Activated CD4-positive, alpha-beta T cell treated with anti-CD3 and anti-CD28 coated beads for 48 hours (primary cell): ENCODE measurements at regions not wholly inside any gene's neighbourhood (a gene's known extent, or its start where the extent isn't known, plus 50 kb on each side); places are given as distances from the start of the nearest gene placed in this dataset.
"Not testable (repeated sequence)": the region's sequence is repeated elsewhere in the genome, so short reads cannot be mapped to it uniquely, and the experiment has no call there.

Experiments
- DNase-seq: peaks from one replicate; pipeline ENCODE4 v3.0.0-alpha.2; 2020

DNA sequence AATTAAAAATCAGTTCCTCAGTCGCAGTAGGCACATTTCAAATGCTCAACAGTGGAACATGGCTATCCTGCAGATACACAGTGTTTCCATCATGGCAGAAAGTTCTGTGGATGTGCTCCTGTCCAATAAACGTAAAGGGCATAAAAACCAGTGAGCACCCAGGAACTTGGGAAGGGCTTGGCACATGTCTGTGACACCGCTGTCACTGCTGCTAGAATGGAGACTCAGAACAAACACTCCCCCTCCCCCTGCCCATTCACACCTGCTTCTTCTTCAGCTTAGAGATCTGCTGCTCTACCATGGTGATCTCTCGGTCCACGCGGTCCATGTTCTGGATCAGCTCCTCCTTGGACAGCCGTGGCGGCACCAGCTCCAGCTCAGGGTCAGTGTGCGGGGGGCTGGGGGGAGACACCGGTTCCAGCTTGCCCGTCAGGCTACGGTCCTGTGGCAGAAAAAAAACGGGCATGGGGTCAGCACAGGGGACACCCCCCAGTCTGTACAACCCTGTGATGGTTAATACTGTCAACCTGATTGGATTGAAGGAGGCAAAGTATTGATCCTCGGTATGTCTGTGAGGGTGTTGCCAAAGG, 94.6 kb downstream of the NCOR2 start:
- no peak for DNase-seq

DNA sequence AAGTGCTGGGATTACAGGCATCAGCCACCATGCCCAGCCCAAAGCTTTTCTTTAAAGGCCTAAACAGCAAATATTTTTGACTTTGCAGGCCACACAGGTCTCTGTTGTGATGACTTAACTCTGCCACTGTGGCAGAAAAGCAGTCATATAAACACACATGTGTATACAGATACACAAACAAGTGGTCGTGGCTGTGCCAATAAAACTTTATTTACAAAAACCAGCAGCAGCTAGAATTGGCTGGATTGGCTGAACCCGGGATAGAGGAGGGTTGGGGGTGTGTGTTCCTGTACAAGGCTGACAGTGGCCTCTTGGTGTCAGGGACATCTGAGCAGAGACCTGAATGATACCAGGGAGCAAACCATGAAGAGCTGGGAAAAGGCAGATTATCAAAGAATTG, 95.6 kb downstream of the NCOR2 start:
- DNase-seq: no peak

DNA sequence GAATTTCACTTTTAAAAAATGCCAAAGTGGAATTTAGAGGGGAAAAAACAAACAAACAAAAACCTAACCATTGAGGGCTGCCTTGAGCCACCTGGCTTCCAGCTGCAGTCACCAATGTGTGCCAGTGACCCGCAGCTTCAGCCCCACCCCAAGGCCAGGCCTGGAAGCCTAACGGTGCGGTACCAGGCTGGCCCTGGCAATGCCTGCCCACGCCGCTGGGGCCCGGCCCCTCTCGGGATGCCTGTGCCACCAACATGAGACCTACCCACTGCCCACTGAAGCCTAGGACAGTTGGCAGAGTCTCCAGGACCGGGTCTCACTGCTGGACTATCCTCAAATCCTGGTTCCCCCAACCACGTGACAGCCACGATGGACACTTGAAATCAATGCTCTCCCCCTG, 96.6 kb downstream of the NCOR2 start:
- no peak for DNase-seq

DNA sequence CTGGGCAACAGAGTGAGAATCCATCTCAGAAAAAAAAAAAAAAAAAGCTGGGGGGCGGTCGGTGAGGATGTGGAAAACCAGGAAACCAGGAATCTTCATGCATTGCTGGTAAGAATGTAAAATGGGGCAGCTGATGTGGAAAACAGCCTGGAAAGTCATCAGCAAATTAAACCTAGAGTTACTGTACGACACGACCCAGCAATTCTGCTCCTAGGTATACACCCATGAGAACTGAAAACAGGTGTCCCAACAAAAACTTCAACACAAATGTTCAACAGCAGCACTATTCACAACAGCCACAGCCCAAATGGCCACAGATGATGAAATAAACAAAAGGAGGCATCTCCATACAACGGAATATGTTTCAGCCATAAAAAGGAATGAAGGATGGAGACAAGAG, 97.3 kb downstream of the NCOR2 start:
- no peak for DNase-seq

DNA sequence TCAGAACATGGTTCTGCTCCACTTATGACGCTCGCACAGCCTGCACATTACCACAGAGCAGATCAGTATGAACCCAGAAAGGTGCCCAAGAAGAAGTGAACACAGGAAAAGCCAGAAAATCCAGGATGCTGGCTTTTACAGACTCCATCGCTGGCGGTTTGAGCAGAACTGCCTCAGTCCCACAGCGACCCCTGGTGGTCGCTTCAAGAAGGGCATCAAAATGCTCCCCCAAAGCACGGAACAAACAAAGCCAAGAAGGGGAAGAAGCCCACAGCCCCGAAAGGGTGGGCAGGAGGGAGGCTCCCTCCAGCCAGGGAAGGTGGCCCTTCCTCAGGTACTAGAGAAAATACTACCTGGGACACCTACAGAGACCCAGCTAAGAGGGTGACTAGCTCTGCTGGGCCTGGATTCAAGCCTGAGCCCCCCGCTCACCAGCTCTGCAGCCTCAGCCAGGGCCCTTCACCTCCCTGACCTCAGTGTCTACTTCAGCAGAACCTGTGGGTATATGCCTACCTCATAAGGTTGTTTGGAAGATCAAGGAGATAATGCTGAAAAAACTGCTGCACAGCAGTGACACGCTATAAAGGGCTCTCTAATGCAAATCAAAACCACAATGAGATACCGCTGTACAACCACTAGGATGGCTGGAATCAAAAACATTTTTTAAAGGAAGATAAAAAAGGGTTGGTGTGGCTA, 98.1 kb downstream of the NCOR2 start:
- DNase-seq: peak; percentile 55

DNA sequence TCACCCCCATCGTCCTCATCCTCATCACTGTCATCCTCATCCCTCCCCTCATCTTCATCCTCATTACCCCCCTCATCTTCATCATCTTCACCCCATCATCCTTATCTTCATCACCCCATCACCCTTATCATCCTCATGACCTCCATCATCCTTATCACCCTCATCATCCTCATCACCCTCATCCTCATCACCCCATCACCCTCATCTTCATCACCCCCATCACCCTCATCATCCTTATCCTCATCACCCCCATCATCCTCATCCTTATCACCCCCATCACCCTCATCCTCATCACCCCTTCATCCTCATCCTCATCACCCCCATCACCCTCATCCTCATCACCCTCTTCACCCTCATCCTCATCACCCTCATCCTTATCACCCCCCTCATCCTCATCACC, 99.9 kb downstream of the NCOR2 start:
- DNase-seq: not testable (repeated sequence)

DNA sequence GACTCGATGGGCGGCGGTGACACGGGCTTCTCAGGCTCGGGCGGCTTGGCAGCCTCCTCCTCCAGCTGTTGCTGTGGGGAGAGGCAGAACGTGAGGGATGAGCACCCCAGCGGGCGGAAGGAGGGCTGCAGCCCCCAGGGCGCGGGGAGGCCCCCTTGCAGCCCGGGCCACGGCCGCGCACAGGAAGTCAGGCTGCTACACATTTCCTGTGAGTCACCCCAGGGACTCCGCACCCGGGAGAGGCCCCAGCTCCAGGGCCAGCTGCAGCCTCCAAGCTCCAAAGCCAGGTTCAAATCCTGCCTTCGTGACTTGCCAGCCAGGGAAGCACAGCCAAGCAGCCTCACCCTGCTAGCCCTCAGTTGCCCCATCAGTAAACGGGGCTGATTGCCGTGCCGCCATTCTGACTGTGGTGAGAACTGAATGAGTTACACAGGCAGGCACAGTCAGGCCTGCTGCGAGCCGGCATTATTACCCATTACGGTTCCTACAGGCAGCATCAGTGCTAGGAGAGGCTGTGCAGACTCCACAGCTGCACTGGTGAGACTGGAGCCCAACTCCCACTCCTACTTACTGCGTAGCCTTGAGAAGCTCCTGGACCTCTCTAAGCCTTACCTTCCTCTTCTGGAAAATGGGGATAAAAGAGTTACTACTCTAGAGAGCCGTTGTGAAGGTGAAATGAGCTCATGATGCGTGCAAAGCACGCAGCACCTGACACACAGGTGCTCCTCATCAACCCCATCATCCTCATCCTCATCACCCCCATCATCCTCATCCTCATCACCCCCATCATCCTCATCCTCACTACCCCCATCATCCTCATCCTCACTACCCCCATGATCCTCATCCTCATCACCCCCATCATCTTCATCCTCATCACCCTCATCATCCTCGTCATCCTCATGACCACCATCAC, 100.9 kb downstream of the NCOR2 start:
- DNase-seq: peak; percentile 89

DNA sequence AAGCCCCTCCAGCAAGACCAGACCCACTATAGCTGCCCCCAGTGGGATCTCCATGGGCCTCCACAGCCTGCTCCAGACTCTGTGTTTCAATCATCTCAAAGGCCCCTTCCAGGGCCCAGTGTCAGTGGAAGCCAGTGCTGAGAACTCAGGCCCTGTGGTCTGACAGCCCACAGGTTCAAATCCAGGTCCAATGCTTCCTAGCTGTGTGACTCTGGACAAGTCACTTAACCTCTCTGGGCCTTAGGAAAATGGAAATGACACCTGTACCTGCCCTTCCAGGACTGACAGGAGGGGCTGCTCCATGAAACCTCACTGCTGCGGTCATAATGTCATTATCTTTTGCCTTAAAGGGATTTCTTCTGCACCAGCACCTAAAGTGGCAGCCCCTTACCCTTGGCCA, 101.9 kb downstream of the NCOR2 start:
- DNase-seq: no peak

DNA sequence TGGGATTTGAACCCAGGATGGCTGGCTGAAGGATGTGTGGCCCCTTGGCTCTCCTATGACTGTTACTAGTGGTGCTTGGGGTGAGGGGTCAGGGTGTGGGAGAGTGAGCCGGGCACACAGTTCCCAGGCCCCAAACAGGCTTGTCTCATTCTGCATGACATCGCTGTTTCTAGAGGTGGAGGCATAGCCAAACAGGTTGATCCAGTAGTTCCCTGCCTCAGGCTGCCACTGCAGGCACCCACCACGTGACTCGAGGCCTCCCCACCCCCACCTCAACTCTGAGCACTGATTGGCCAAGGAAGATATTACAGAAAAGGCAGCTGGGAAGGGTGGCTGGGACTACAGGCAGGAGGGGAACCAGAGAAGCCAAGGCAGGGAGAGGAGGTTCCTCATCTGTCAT, 102.6 kb downstream of the NCOR2 start:
- DNase-seq: no peak

DNA sequence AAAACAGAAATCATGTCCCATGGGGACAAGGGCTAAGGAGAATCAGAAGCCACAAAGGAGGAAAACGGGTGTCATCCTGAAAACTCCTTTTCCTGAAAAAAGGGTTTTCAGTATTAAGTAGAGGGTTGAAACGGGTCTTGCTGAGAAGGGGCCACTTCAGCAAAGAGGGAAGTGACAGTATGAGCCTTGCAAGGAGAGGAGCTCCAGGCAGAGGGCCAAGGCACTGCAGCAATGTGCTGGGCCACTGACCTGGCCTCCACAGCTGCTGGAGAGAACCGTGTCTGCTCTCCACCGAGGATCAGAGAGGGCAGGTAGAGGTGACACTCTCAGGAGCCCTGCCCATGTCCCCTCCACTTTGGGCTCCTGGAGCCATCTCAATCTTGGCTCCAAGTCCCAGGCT, 103.3 kb downstream of the NCOR2 start:
- no peak for DNase-seq

DNA sequence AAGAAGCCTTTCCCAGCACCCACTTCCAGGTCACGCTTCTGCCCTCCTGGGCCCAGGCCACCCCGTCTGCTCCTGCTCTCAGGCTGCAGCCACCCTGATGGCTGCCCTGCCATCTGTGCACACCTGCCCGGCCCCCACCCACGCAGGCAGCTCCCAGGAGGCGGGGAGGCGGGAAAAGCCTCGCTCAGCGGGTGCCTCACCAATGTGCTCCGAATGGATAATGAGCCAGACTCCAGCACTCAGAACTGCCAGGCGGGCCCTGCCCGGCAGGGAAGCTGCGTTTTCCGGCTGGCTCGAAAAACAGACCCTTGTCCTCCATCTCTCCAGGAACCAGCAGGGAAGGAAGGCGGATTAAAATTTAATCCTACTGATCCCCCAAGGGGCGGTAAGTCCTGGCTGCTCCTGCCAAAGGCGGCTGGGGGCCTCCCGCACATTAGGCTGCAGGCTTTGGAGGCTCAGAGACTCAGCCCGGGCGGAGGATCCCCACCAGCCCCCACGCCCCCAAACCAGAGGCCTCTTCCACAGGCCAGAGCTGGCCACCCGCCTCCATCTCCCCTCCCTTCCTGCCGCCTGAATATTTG, 104.0 kb downstream of the NCOR2 start:
- DNase-seq: no peak

DNA sequence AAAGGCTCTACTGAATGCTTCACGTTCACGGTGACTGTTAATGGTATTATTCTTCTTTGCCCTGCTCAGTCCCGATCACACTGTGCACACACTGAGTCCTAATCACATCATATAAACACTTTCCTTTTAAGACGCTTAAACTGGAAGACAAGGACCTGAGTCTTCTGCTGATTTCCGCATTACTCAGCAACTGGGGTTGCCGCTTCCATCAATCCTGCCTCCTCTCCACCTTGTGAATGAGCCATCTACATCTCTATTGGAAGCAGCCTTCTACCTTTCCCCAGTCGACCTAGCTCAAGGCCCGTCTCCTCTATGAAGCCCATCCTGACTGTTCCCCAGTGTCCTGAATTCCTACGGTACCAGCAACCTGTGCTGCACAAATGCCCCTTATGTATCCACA, 104.7 kb downstream of the NCOR2 start:
- no peak for DNase-seq

DNA sequence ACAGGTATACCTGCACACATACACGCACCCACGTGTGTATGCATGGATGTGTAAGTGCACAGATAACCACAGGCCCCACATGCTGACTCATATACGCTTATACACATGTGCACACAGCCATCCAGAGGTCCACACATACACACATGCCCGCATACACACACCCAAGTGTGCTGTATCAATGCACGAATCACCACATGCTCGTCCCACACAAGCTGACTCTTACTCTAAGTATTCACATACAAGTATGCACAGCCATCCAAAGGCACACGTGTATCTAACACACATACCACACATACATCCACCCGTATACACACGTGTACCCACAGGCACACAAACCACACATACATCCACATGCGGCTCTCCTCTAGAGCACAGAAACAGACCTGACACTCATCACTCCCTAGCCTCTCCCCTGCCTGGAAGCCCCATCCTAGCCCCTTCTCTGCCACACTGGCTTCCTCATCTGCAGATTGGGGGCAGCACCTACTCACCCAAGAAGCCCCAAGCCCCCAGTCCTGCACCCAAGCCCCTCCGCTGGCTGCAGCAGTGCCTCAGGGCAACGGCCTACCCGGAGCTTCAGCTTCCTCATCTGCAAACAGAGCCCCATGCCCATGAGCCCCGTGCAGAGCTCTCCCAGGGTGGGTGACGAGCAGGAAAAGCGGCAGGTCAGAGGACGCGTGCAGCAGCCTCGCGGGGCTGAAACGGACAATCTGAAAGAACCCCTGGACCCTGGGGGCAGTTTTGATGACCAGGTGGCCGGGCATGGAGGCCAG, 105.4 kb downstream of the NCOR2 start:
- DNase-seq: no peak

DNA sequence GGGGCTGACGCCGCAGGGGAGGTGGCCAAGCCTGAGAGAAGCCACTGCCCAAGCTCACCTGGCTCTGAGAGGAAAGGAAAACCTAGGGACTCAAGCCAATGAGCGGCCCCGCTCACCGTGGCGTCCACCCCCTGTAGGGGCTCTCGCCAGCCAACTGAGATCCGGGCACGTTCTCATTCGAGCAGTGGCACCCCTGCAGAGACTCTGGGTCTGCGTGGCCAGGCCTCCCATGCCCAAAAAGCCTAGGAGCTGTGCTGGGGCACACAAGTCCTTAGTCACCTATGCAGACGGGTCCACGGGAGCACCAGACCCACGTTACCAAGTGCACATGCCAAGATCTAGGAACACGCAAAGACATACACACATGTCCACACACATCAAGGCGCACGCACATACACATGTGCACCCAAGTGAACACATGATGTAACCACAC, 106.2 kb downstream of the NCOR2 start:
- no peak for DNase-seq

DNA sequence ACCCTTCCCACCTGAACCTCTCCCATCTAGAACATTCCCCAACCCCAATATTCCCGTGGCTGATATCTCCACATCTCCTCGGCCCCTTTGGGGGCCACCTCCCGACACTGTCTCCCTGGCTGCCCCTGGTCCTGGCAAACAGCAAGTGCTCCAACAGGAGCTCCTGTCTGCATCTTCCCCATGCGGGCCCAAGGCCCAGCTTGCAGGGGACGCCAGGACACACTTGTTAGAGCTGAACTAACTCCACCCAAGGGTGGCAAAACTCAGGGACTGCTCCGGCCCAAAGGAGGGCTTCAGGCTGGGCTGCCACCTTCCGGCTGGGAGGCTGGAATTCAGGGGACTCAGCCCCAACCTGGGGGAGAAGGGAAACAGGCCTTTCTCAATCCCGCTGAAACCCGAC, 106.6 kb downstream of the NCOR2 start:
- no peak for DNase-seq

DNA sequence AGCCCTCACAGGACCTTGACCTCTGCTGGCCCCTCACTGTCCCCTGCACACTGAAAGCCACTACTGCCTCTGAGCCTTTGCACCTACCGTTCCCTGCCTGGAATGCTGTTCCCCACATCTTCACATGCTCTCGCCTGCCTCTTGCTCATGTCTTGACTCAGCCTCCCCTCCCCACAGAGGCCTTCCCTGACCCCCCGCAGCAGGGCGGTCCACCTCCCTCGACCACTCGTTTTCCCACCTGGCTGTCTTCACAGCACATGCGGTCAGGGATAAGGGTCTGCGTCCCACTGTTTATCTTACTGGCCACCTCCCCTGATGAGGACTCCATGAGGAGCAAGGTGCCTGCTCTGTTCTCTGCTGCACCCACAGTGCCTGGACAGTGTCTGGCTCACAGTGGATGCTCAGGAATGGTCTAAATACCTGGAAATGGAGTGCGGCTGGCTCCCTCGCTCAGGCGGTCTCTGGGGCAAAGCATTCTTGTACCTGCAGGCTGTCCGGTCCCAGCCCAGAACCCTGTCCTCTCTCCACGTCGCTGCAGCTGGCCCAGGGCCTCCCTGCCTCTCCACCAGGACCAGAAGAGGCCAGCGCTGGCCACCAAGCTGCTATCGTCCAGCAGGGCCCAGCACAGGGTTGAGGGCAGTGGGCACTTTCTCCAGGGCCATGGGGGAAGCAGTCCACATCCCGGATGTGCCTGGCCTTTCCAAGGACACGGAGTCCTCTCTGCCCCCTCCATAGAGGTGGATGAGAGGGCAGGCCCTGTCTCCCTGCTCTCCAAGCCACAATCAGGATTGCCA, 107.4 kb downstream of the NCOR2 start:
- no peak for DNase-seq

DNA sequence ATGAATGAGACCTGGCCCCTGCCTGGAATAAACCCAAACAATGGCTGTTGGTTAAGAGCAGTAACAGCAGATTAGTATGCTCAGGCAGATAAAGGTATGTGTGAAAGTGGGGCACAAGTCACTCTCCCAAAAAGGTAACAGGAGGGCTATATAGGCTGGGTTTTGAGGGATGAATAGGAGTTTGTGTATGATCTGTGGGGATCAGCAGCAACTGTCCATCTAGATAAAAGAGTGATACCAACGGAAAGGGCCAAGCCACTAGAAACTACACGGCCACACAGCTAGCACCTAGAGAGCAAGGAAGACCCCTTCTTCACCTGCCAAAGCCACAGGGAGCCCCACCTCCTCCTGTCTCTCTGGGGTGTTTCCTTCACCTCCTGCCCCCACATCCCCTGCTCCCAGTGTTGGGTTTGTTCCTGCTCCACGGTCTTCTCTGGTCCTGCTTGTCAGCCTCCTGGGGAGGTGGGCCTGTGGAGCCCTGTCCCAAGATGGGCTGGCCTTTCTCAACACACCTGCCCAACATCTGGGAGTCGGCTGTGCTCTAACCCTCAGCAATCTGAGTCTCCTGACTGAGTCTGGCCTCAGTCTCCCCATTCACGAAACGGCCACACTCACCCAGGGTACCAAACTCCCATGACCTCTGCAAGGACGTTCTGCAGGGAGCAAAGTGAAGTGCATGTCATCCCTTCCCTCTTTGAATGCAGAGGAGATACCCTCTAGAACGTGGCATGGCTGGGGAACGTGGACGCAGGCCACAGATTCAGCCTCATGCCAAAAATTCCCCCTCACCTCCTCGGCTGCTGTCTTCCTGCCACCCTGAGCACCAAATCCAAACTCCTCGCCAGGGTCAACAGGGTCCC, 108.2 kb downstream of the NCOR2 start:
- no peak for DNase-seq

DNA sequence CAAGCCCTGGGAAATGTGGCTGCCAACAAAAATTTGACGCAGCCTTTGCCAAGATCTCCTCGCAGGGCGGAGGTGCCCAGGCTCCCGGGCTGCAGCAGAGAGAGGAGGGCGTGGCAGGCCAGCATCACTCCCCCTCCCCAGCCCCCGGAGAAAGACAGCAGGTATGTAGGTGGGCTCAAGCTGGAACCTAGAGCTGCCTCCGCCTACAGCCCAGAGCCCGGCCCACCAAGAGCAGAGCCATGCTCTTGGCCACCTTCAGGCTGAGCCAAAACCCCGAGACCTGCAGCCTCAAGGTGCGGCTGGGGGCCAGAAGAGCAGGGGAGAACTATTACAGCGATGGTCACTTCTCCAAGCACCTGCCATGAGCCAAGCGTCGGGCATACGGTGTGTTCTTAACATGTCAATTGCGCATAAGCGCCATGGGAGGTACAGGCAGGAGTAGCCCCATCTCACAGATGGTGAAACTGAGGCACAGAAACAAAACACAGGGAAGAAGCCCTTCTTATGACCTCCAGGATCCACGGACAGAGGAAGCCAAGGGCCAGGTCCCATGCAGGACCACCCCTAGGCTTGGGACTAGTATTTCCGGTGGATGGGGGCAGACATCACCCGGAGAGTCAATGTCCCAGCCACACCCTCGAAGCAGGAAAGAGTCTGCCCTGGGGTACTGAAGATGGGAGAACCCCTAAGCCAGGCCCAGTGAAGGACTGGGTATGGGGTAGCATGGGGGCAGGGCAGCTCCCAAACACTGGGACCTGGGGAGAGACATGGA, 109.0 kb downstream of the NCOR2 start:
- DNase-seq: no peak

DNA sequence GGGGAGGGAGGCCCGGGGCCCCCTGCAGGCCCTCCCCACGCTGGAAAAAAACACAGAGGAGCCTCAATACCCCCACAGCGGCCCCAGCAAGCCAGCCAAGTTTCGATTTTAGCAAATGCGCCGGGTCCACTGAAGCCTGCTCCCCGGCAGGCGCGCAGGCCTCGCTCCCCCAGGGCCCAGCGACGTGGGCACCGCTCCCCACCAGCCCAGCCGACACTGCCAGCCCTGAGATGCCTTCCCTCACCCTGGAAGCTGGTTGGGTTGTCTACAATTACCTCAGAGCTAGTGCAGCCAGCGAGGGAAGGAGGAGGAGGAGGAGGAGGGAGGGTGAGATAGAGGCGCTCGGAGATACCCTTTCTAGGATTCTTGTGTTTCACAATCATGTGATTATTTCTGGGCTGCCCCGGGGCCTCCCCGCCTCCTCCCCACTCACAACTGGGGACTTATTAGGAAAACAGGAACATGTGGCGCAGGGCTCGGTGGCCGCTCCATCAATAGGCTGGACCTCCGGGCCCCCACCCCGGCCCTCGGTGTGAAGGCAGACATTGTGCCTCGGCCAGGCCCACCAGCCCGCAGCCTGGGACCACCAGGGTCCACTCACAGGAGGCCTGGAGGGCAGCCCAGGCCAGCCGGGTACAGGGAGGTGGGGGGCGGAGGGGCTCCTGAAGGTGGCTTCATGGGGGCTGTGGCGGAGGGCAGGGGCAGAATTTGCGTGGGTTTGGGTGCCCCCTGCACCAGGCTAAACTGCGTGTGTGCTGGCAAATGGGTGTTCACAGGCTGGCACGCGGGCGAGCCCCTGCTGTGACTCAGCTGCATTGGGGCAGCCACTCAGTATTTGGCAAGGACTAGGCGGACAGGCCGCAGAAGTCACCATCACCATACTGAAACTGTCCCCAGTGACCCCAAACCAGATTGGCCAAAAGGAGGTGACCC, 109.9 kb downstream of the NCOR2 start:
- peak; percentile 60 for DNase-seq
